ENCODE measurements at regions not wholly inside any gene's neighbourhood (a gene's known extent, or its start where the extent isn't known, plus 50 kb on each side); places are given as distances from the start of the nearest gene placed in this dataset.

DNA sequence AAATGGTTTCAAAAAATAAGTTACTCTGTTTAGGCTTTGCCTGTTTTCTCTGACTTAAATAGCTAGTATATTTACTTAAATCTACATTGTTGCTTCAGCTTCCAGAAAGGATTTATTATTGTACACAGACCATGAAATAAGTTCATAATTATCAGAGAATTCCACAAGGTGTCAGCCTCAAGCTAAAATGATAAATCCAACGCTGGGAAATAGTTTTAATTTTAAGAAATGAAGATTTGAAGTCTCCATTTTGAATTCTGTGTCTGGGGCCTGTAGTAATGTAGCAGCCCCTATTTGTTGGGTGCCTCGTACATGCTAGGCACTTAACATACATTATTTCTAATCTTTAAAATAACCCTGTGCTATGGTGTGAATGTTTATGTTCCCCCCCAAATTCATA, 92.6 kb upstream of the KCNMB2 start:
- H3K4me3 ChIP-seq = no peak overlapping the region
- no peak overlapping the region for H3K4me2 ChIP-seq
- TF ChIP-seq, protein P1, sequence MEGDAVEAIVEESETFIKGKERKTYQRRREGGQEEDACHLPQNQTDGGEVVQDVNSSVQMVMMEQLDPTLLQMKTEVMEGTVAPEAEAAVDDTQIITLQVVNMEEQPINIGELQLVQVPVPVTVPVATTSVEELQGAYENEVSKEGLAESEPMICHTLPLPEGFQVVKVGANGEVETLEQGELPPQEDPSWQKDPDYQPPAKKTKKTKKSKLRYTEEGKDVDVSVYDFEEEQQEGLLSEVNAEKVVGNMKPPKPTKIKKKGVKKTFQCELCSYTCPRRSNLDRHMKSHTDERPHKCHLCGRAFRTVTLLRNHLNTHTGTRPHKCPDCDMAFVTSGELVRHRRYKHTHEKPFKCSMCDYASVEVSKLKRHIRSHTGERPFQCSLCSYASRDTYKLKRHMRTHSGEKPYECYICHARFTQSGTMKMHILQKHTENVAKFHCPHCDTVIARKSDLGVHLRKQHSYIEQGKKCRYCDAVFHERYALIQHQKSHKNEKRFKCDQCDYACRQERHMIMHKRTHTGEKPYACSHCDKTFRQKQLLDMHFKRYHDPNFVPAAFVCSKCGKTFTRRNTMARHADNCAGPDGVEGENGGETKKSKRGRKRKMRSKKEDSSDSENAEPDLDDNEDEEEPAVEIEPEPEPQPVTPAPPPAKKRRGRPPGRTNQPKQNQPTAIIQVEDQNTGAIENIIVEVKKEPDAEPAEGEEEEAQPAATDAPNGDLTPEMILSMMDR (conservative IDR thresholded peaks at IDR 0.05) = peak; percentile 43; the same call in 1 of the 2 replicates
- TF ChIP-seq EZH2 (IDR thresholded peaks at IDR 0.05; ENCODE audit: low read depth) = no peak
- no peaks in the 10 kb centered on the region for H3K9me3 ChIP-seq (ENCODE audit: insufficient read depth, low read depth)
- BruUV-seq (replicated peaks) = no TSS peak
- H3K79me2 ChIP-seq (ENCODE audit: low read depth) = no peaks in the 10 kb centered on the region
- H3K4me1 ChIP-seq (replicated peaks; ENCODE audit: insufficient read depth) = peaks cover 9% of the 10 kb centered on the region; the same call in 1 of the 2 replicates
- H3F3A ChIP-seq (ENCODE audit: insufficient read depth, low read depth) = no peaks in the 10 kb centered on the region
- ChIA-PET POLR2A (ENCODE audit: unreplicated experiment) (no interaction called here), CTCF (interaction anchor here (0.6 kb wide), 1 partner anchor 793 kb away, joined by 3 read pairs; no protein-coding TSS in a partner anchor)
- H3K36me3 ChIP-seq (ENCODE audit: low read depth) = no peaks in the 10 kb centered on the region
- H3K9me2 ChIP-seq (ENCODE audit: insufficient read depth) = no peaks in the 10 kb centered on the region; the same call in 1 of the 2 replicates
- intact Hi-C loops (cut with micrococcal nuclease; ENCODE audit: unreplicated experiment) = no loop called here
- H2AFZ ChIP-seq = no peak overlapping the region
- no peak overlapping the region for H3K27ac ChIP-seq
- no peak for DNase-seq
- no peaks in the 10 kb centered on the region for H3K27me3 ChIP-seq (ENCODE audit: insufficient read depth, low read depth)
- no peaks in the 10 kb centered on the region for H4K20me1 ChIP-seq (ENCODE audit: insufficient read depth)

DNA sequence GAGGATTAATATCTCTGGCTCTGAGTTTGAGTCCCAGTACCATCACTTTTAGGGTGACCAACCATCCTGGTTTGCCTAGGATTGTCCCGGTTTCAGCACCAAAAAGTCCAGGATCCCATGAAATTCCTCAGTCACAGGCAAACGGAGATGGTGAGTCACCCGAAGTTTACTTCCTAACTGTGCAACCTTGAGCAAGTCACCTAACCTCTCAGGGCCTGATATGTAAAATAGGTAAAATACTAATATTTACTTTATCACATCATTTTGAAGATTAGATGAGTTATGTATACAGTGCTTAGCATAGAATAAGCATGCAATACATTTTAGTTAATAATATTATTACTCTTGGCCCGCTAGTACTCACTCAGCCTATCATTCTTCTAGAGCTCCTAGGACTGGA, 91.1 kb upstream of the KCNMB2 start:
- DNase-seq = no peak
- no peaks in the 10 kb centered on the region for H3K36me3 ChIP-seq (ENCODE audit: low read depth)
- H3F3A ChIP-seq (ENCODE audit: insufficient read depth, low read depth) = no peaks in the 10 kb centered on the region
- TF ChIP-seq EZH2 (IDR thresholded peaks at IDR 0.05; ENCODE audit: low read depth) = no peak
- TF ChIP-seq, protein P1 (conservative IDR thresholded peaks at IDR 0.05) = no peak
- H2AFZ ChIP-seq = no peak overlapping the region
- no peaks in the 10 kb centered on the region for H4K20me1 ChIP-seq (ENCODE audit: insufficient read depth)
- no peaks in the 10 kb centered on the region; the same call in 1 of the 2 replicates for H3K9me2 ChIP-seq (ENCODE audit: insufficient read depth)
- no peak overlapping the region for H3K27ac ChIP-seq
- H3K27me3 ChIP-seq (ENCODE audit: insufficient read depth, low read depth) = no peaks in the 10 kb centered on the region
- ChIA-PET POLR2A (ENCODE audit: unreplicated experiment) (interaction anchor here (0.6 kb wide), 2 partner anchors 136 to 1766 kb away, joined by 3 to 7 read pairs; no protein-coding TSS in a partner anchor), CTCF (no interaction called here)
- H3K9me3 ChIP-seq (ENCODE audit: insufficient read depth, low read depth) = no peaks in the 10 kb centered on the region
- intact Hi-C loops (cut with micrococcal nuclease; ENCODE audit: unreplicated experiment) = no loop called here
- H3K4me1 ChIP-seq (replicated peaks; ENCODE audit: insufficient read depth) = no peaks in the 10 kb centered on the region
- no TSS peak for BruUV-seq (replicated peaks)
- H3K79me2 ChIP-seq (ENCODE audit: low read depth) = no peaks in the 10 kb centered on the region
- H3K4me3 ChIP-seq = no peak overlapping the region
- H3K4me2 ChIP-seq = no peak overlapping the region

DNA sequence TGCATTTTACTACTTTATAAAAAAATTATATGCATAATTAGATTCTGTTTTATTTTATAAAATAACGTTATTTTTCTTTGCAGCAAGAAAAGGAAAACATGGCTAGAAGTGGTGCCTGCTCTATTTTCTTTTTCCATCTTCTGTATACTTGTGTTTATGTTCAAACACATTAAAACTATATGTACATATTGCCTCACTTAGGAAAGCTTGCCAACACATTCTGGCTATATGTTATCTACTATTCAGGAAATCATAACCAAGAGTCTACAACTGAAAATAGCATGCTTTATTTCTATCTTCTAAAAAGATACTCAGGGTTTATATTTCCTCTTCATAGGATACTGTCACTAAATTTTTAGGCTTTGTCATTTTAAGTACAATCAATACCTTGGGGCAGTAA, 90.2 kb upstream of the KCNMB2 start:
- Histone ChIP-seq H4K20me1 (ENCODE audit: insufficient read depth) (no peaks in the 10 kb centered on the region), H3K4me3 (no peak overlapping the region), H2AFZ (no peak overlapping the region), H3K27ac (no peak overlapping the region), H3K9me2 (ENCODE audit: insufficient read depth) (no peaks in the 10 kb centered on the region; the same call in 1 of the 2 replicates), H3K36me3 (ENCODE audit: low read depth) (no peaks in the 10 kb centered on the region), H3K9me3 (ENCODE audit: insufficient read depth, low read depth) (no peaks in the 10 kb centered on the region), H3K4me1 (replicated peaks; ENCODE audit: insufficient read depth) (no peaks in the 10 kb centered on the region), H3F3A (ENCODE audit: insufficient read depth, low read depth) (no peaks in the 10 kb centered on the region), H3K79me2 (ENCODE audit: low read depth) (no peaks in the 10 kb centered on the region), H3K4me2 (no peak overlapping the region), H3K27me3 (ENCODE audit: insufficient read depth, low read depth) (no peaks in the 10 kb centered on the region)
- POLR2A ChIA-PET (ENCODE audit: unreplicated experiment) = no interaction called here
- BruUV-seq (replicated peaks) = no TSS peak
- intact Hi-C loops (cut with micrococcal nuclease; ENCODE audit: unreplicated experiment) = no loop called here
- TF ChIP-seq, protein P1 (conservative IDR thresholded peaks at IDR 0.05) = no peak
- TF ChIP-seq EZH2 (IDR thresholded peaks at IDR 0.05; ENCODE audit: low read depth) = no peak
- CTCF ChIA-PET = interaction anchor here (1.1 kb wide), 1 partner anchor 10 kb away, joined by 3 read pairs; no protein-coding TSS in a partner anchor
- no peak for DNase-seq

Data from PC-9 (cell line).